ENCODE measurements at regions not wholly inside any gene's neighbourhood (a gene's known extent, or its start where the extent isn't known, plus 50 kb on each side); places are given as distances from the start of the nearest gene placed in this dataset.

DNA sequence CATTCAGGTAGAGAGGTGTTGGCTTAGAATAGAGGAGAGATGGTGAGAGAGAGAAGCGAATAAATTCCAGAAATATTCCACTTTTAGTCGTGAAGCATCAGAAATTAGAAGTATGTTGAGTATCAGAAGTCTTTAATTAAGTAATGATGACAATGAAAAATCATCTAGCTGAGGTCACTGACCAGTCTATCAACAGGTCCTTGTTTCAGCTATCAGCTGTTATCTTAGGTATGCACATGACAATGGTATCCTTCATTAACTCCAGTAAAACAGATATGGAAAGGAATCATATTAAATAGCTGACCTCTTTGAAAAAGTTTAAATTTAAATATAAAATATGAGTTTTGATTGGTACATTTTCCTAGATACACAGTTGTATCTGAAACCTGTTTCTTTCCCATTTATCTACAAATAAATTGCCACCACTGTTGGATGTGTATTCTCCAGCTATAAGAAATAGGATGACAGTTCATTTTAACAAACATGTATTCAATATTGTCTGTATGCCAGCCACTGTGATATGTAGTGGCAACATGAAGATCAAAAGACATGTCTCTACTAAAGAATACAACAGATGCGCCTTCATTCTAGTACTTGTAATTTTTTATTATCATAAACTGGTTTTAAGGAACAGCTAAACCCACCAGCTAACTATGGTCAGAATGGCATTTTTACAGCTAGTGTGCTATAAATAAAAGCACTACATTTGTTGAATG is 424.2 kb upstream of the DCN start:
- no peak overlapping the region for H3K4me3 ChIP-seq
- no peaks in the 10 kb centered on the region for H3K27me3 ChIP-seq
- H2AFZ ChIP-seq = no peak overlapping the region
- DNase-seq (ENCODE audit: low spot score) = no peak
- H3K9me3 ChIP-seq (ENCODE audit: low read depth) = no peaks in the 10 kb centered on the region
- 82% methylated on average over 3 of the region's 3 CpGs for WGBS (ENCODE audit: low lambda C conversion rate, missing lambda C conversion rate)
- no peaks in the 10 kb centered on the region for H3K9me2 ChIP-seq (replicated peaks; ENCODE audit: insufficient read depth)
- no peaks in the 10 kb centered on the region for H3K79me2 ChIP-seq
- TF ChIP-seq EZH2 (IDR thresholded peaks at IDR 0.05; ENCODE audit: borderline replicate concordance) = no peak
- TF ChIP-seq, protein P1, sequence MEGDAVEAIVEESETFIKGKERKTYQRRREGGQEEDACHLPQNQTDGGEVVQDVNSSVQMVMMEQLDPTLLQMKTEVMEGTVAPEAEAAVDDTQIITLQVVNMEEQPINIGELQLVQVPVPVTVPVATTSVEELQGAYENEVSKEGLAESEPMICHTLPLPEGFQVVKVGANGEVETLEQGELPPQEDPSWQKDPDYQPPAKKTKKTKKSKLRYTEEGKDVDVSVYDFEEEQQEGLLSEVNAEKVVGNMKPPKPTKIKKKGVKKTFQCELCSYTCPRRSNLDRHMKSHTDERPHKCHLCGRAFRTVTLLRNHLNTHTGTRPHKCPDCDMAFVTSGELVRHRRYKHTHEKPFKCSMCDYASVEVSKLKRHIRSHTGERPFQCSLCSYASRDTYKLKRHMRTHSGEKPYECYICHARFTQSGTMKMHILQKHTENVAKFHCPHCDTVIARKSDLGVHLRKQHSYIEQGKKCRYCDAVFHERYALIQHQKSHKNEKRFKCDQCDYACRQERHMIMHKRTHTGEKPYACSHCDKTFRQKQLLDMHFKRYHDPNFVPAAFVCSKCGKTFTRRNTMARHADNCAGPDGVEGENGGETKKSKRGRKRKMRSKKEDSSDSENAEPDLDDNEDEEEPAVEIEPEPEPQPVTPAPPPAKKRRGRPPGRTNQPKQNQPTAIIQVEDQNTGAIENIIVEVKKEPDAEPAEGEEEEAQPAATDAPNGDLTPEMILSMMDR (IDR thresholded peaks at IDR 0.05; ENCODE audit: poor library complexity) = no peak
- H4K20me1 ChIP-seq (ENCODE audit: insufficient read depth, poor library complexity, severe bottlenecking) = no peaks in the 10 kb centered on the region
- no peak overlapping the region for H3K4me2 ChIP-seq
- H3K36me3 ChIP-seq (replicated peaks; ENCODE audit: insufficient read depth, low read depth) = no peaks in the 10 kb centered on the region
- no peak overlapping the region for H3K27ac ChIP-seq
- H3K4me1 ChIP-seq (ENCODE audit: insufficient read depth) = no peaks in the 10 kb centered on the region

DNA sequence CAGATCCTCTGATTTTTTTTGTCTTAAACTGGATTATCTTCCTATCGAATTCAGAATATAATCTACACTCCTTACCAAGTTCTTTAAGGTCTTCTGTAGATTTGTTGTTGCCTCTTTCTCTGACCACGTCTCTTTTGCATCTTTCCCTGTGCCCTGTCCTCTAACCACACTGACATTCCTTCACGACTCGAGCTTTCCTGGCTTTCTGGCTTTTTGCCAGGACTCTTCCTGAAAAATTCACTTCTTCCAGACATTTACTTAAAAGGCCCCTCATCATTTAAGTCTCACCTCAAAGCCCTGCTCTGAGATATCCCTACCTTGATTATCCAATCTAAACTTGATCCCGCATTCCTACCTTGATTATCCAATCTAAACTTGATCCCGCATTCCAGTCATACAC is 422.3 kb upstream of the DCN start:
- H3K9me2 ChIP-seq (replicated peaks; ENCODE audit: insufficient read depth) = no peaks in the 10 kb centered on the region
- H4K20me1 ChIP-seq (ENCODE audit: insufficient read depth, poor library complexity, severe bottlenecking) = no peaks in the 10 kb centered on the region
- H3K79me2 ChIP-seq = no peaks in the 10 kb centered on the region
- TF ChIP-seq, protein P1 (IDR thresholded peaks at IDR 0.05; ENCODE audit: poor library complexity) = no peak
- TF ChIP-seq EZH2 (IDR thresholded peaks at IDR 0.05; ENCODE audit: borderline replicate concordance) (no peak), EZH2phosphoT487 (IDR thresholded peaks at IDR 0.05; ENCODE audit: low read depth, severe bottlenecking, unreplicated experiment) (no peak)
- H3K4me2 ChIP-seq = no peak overlapping the region
- WGBS (ENCODE audit: low lambda C conversion rate, missing lambda C conversion rate) = 76% methylated on average over 6 of the region's 6 CpGs
- DNase-seq (ENCODE audit: low spot score) = no peak
- no peaks in the 10 kb centered on the region for H3K36me3 ChIP-seq (replicated peaks; ENCODE audit: insufficient read depth, low read depth)
- no peak overlapping the region for H3K27ac ChIP-seq
- H3K4me1 ChIP-seq (ENCODE audit: insufficient read depth) = no peaks in the 10 kb centered on the region
- H3K4me3 ChIP-seq = no peak overlapping the region
- H2AFZ ChIP-seq = no peak overlapping the region
- no peaks in the 10 kb centered on the region for H3K27me3 ChIP-seq
- no peaks in the 10 kb centered on the region for H3K9me3 ChIP-seq (ENCODE audit: low read depth)

DNA sequence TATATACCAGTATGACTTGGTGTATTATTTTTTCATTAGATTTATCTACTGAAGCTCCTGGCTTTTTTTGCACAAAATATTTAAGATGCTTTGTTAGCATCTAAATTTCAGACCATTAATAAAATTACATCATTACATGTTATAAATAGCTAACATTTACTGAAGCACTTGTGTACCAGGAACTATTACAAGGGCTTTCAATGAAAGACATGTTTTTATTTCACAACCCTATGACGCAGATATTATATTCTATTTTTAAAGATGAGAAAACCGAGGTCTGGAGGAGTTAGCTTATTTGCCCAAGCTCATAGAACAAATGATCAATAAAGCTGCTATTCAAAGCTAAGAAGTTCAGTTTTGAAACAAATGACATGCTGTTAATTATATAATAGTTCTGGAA is 420.4 kb upstream of the DCN start:
- H3K9me2 ChIP-seq (replicated peaks; ENCODE audit: insufficient read depth) = no peaks in the 10 kb centered on the region
- no peak overlapping the region for H2AFZ ChIP-seq
- H3K79me2 ChIP-seq = no peaks in the 10 kb centered on the region
- TF ChIP-seq EZH2 (IDR thresholded peaks at IDR 0.05; ENCODE audit: borderline replicate concordance) (no peak), EZH2phosphoT487 (IDR thresholded peaks at IDR 0.05; ENCODE audit: low read depth, severe bottlenecking, unreplicated experiment) (no peak)
- TF ChIP-seq, protein P1 (IDR thresholded peaks at IDR 0.05; ENCODE audit: poor library complexity) = no peak
- 93% methylated on average over 2 of the region's 2 CpGs for WGBS (ENCODE audit: low lambda C conversion rate, missing lambda C conversion rate)
- no peaks in the 10 kb centered on the region for H4K20me1 ChIP-seq (ENCODE audit: insufficient read depth, poor library complexity, severe bottlenecking)
- no peak overlapping the region for H3K27ac ChIP-seq
- H3K27me3 ChIP-seq = no peaks in the 10 kb centered on the region
- DNase-seq (ENCODE audit: low spot score) = no peak
- H3K4me1 ChIP-seq (ENCODE audit: insufficient read depth) = no peaks in the 10 kb centered on the region
- no peaks in the 10 kb centered on the region for H3K9me3 ChIP-seq (ENCODE audit: low read depth)
- H3K36me3 ChIP-seq (replicated peaks; ENCODE audit: insufficient read depth, low read depth) = no peaks in the 10 kb centered on the region
- H3K4me3 ChIP-seq = no peak overlapping the region
- H3K4me2 ChIP-seq = no peak overlapping the region

Measured in hepatocyte (in vitro differentiated cells).